Activated T-helper 2 cell treated with anti-CD3 and anti-CD28 coated beads, Interferon-gamma antibody, Interleukin-2, Interleukin-4, amounts not matched to agents 10 μg/mL and 5 μg/mL and 100 μg/mL, durations not matched to agents 14 hours and 24 hours and 36 hours (primary cell): ENCODE measurements at regions not wholly inside any gene's neighbourhood (a gene's known extent, or its start where the extent isn't known, plus 50 kb on each side); places are given as distances from the start of the nearest gene placed in this dataset.
"Not testable (repeated sequence)": the region's sequence is repeated elsewhere in the genome, so short reads cannot be mapped to it uniquely, and the experiment has no call there.

ENCODE experiments used
- DNase-seq: peaks from one replicate; pipeline ENCODE4 v3.0.0; 2021; ENCODE audit warnings: low spot score
- H3K27ac Mint-ChIP-seq: one replicate; pipeline ENCODE4 v1.8.0; 2021; ENCODE audit warnings: mixed read lengths
- H3K27me3 Mint-ChIP-seq: one replicate; pipeline ENCODE4 v1.8.0; 2021; ENCODE audit warnings: low read depth, mixed read lengths
- H3K36me3 Mint-ChIP-seq: one replicate; pipeline ENCODE4 v1.8.0; 2021; ENCODE audit warnings: low read depth, mixed read lengths
- H3K4me1 Mint-ChIP-seq: one replicate; pipeline ENCODE4 v1.8.0; 2021; ENCODE audit warnings: low read depth, mixed read lengths
- H3K4me3 Mint-ChIP-seq: one replicate; pipeline ENCODE4 v1.8.0; 2021; ENCODE audit warnings: low read depth, mild to moderate bottlenecking, moderate library complexity, mixed read lengths
- H3K9me3 Mint-ChIP-seq: one replicate; pipeline ENCODE4 v1.8.0; 2021; ENCODE audit warnings: mixed read lengths
- intact Hi-C: fragments of 100-400 bp; cut with micrococcal nuclease; formaldehyde crosslinking; loops from one replicate; pipeline ENCODE4 v1.15.1; 2023

GRCh38 chr6:9290342-9290741 is 855.0 kb upstream of the SLC35B3 start:
- DNase-seq, H3K27ac Mint-ChIP-seq, intact Hi-C loops, H3K27me3 Mint-ChIP-seq, H3K36me3 Mint-ChIP-seq, H3K4me1 Mint-ChIP-seq, H3K4me3 Mint-ChIP-seq: not testable (repeated sequence)
- peaks cover 15% of the 10 kb centered on the region for H3K9me3 Mint-ChIP-seq

DNA sequence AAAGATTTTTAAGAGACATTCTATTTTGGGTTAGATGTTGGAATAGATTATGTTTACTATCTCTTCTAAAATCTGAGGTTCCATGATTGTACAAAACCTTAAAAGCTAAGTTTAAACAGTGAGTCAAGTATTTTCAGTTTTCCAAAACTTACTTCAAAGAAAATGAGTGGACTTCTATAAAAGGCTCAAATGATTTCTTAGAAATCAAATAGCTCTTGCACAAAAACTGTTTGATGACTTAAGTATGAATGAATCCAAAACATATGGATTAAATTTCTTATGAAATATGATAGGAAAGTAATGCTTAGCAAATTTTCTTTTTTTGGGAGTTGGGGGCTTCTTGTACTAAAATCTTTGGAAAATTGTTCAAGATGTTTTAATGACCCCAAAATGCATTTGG is 837.3 kb upstream of the SLC35B3 start:
- no peak overlapping the region for H3K4me3 Mint-ChIP-seq
- H3K27me3 Mint-ChIP-seq, result no peaks in the 10 kb centered on the region
- H3K36me3 Mint-ChIP-seq, result no peaks in the 10 kb centered on the region

GRCh38 chr6:9266741-9267140 is 831.4 kb upstream of the SLC35B3 start:
- H3K4me3 Mint-ChIP-seq, result no peak overlapping the region
- H3K27me3 Mint-ChIP-seq, result no peaks in the 10 kb centered on the region
- peaks cover 5% of the 10 kb centered on the region for H3K9me3 Mint-ChIP-seq
- no peak overlapping the region for H3K27ac Mint-ChIP-seq
- no peaks in the 10 kb centered on the region for H3K36me3 Mint-ChIP-seq
- intact Hi-C loops, result no loop called here
- DNase-seq, result no peak
- H3K4me1 Mint-ChIP-seq, result no peaks in the 10 kb centered on the region

More for the DNA sequence above, 837.3 kb upstream of the SLC35B3 start:
- Mint-ChIP-seq H3K27ac (no peak overlapping the region), H3K4me1 (no peaks in the 10 kb centered on the region), H3K9me3 (no peaks in the 10 kb centered on the region)
- DNase-seq, result no peak
- intact Hi-C loops, result no loop called here

- Mint-ChIP-seq H3K36me3 (no peaks in the 10 kb centered on the region), H3K4me3 (no peak overlapping the region), H3K27me3 (no peaks in the 10 kb centered on the region), H3K4me1 (no peaks in the 10 kb centered on the region), H3K27ac (no peak overlapping the region), H3K9me3 (peaks cover 7% of the 10 kb centered on the region)
- intact Hi-C loops, result no loop called here
- no peak for DNase-seq
Observed at GRCh38 chr6:9257215-9257614, 821.9 kb upstream of the SLC35B3 start.

- Mint-ChIP-seq H3K36me3 (no peaks in the 10 kb centered on the region), H3K9me3 (no peaks in the 10 kb centered on the region), H3K4me3 (no peak overlapping the region), H3K27me3 (no peaks in the 10 kb centered on the region), H3K4me1 (no peaks in the 10 kb centered on the region), H3K27ac (no peak overlapping the region)
- no peak for DNase-seq
- intact Hi-C loops, result no loop called here
Observed at GRCh38 chr6:9254251-9254650, 818.9 kb upstream of the SLC35B3 start.

- H3K4me3 Mint-ChIP-seq, result no peak overlapping the region
- no peaks in the 10 kb centered on the region for H3K9me3 Mint-ChIP-seq
- H3K27ac Mint-ChIP-seq, result no peak overlapping the region
- no peaks in the 10 kb centered on the region for H3K27me3 Mint-ChIP-seq
- intact Hi-C loops, result no loop called here
- no peak for DNase-seq
- no peaks in the 10 kb centered on the region for H3K4me1 Mint-ChIP-seq
- no peaks in the 10 kb centered on the region for H3K36me3 Mint-ChIP-seq
Observed at GRCh38 chr6:9252799-9253198, 817.5 kb upstream of the SLC35B3 start.

DNA sequence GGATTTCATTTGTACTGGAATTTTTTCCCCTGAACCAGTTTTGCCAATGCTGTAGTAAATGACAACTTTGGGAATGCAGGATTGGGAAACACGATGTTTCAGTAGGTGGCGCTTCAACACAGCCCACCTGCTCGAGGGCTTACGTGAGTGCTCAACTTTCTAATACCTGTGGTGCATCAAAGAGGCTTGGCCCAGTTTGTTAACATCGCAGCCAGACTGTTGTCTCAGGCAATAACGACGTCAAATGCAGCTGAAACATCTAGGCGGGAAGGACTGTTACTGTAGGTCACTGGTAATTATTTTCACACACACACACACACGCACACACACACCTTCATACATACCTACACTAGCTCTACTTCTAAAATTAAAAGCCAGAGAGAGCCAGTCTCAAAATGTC is 815.5 kb upstream of the SLC35B3 start:
- Mint-ChIP-seq H3K4me3 (no peak overlapping the region), H3K4me1 (no peaks in the 10 kb centered on the region), H3K27ac (no peak overlapping the region), H3K27me3 (no peaks in the 10 kb centered on the region), H3K9me3 (no peaks in the 10 kb centered on the region), H3K36me3 (no peaks in the 10 kb centered on the region)
- no peak for DNase-seq
- intact Hi-C loops, result no loop called here

- no peaks in the 10 kb centered on the region for H3K9me3 Mint-ChIP-seq
- H3K36me3 Mint-ChIP-seq, result no peaks in the 10 kb centered on the region
- H3K4me3 Mint-ChIP-seq, result no peak overlapping the region
- H3K27me3 Mint-ChIP-seq, result no peaks in the 10 kb centered on the region
- intact Hi-C loops, result no loop called here
- H3K4me1 Mint-ChIP-seq, result no peaks in the 10 kb centered on the region
- no peak overlapping the region for H3K27ac Mint-ChIP-seq
- no peak for DNase-seq
Observed at GRCh38 chr6:9248133-9248532, 812.8 kb upstream of the SLC35B3 start.

- intact Hi-C loops, result no loop called here
- Mint-ChIP-seq H3K4me3 (no peak overlapping the region), H3K9me3 (no peaks in the 10 kb centered on the region), H3K27me3 (no peaks in the 10 kb centered on the region), H3K4me1 (no peaks in the 10 kb centered on the region), H3K36me3 (no peaks in the 10 kb centered on the region), H3K27ac (no peak overlapping the region)
- no peak for DNase-seq
Observed at GRCh38 chr6:9240861-9241260, 805.5 kb upstream of the SLC35B3 start.

DNA sequence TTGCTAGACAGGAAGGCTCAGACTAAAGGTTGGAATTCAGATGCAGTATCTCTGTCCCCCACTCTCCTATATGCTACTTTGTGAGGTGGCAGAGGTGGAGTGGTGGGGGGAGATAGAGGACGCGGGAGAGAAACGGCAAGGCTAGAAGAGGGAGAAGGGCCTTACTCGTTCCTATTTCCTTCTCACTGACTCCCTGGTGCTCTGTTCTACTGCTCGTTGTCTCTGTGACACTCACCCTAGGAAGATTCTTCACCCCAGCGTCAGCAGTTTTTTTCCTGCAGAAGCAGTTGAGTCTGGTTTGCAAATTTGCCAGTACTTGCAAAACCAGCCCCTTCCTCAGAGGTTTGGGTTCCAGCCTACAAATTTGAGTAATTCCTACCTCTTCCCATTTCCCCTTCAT is 801.1 kb upstream of the SLC35B3 start:
- H3K4me3 Mint-ChIP-seq, result no peak overlapping the region
- H3K27me3 Mint-ChIP-seq, result no peaks in the 10 kb centered on the region
- H3K36me3 Mint-ChIP-seq, result no peaks in the 10 kb centered on the region
- intact Hi-C loops, result no loop called here
- DNase-seq, result no peak
- H3K9me3 Mint-ChIP-seq, result peaks cover 7% of the 10 kb centered on the region
- no peaks in the 10 kb centered on the region for H3K4me1 Mint-ChIP-seq
- no peak overlapping the region for H3K27ac Mint-ChIP-seq

DNA sequence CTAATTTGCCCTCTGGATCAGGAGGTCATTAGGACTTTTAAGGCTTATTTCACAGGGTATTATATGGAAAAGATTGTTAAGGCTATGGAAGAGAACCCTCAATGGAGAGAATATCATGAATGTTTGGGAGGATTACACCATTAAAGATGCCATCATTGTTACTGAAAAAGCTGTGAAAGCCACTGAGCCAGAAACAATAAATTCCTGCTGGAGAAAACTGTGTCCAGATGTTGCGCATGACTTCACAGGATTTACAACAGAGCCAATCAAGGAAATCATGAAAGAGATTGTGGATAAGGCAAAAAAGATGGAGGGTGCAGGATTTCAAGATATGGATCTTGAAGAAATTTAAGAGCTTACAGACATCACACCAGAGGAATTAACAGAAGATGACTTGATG is 798.3 kb upstream of the SLC35B3 start:
- Mint-ChIP-seq H3K27me3 (no peaks in the 10 kb centered on the region), H3K9me3 (peaks cover 7% of the 10 kb centered on the region), H3K36me3 (no peaks in the 10 kb centered on the region), H3K4me3 (no peak overlapping the region), H3K4me1 (no peaks in the 10 kb centered on the region), H3K27ac (no peak overlapping the region)
- intact Hi-C loops, result no loop called here
- DNase-seq, result no peak

GRCh38 chr6:9233226-9233625 is 797.9 kb upstream of the SLC35B3 start:
- Mint-ChIP-seq H3K27me3 (no peaks in the 10 kb centered on the region), H3K4me1 (no peaks in the 10 kb centered on the region), H3K9me3 (peaks cover 7% of the 10 kb centered on the region), H3K27ac (no peak overlapping the region), H3K4me3 (no peak overlapping the region), H3K36me3 (no peaks in the 10 kb centered on the region)
- intact Hi-C loops, result no loop called here
- DNase-seq, result no peak

DNA sequence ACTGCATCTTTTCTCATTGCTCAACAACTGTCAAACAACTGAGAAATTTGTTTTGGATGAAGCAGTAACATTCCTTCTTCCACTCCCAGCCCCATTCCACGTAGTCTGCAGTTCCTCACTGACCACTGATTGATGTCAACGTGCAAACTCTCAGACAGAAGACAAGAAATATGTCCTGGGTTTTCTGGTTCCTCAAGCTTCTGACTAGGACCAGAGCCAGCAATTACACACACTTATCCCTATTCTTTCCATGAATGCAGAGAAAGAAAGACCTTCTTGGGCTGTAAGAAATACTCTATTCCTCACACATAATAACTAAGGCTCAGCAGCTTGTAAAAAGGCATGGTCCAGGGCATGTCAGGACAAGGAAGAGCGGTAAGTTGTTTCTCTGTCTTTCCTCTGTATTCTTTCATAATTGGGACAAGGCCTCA is 790.1 kb upstream of the SLC35B3 start:
- Mint-ChIP-seq H3K4me3 (no peak overlapping the region), H3K27me3 (no peaks in the 10 kb centered on the region), H3K27ac (no peak overlapping the region), H3K4me1 (no peaks in the 10 kb centered on the region), H3K36me3 (no peaks in the 10 kb centered on the region), H3K9me3 (peaks cover 35% of the 10 kb centered on the region)
- no peak for DNase-seq
- intact Hi-C loops, result no loop called here

- Mint-ChIP-seq H3K4me3 (no peak overlapping the region), H3K36me3 (no peaks in the 10 kb centered on the region), H3K9me3 (peaks cover 41% of the 10 kb centered on the region), H3K27me3 (no peaks in the 10 kb centered on the region), H3K27ac (no peak overlapping the region), H3K4me1 (no peaks in the 10 kb centered on the region)
- intact Hi-C loops, result no loop called here
- no peak for DNase-seq
Observed at GRCh38 chr6:9224539-9224938, 789.2 kb upstream of the SLC35B3 start.
